C4-2B (cell line): ENCODE measurements at regions not wholly inside any gene's neighbourhood (a gene's known extent, or its start where the extent isn't known, plus 50 kb on each side); places are given as distances from the start of the nearest gene placed in this dataset.

Source experiments
- CTCF ChIP-seq: fragments of 450-650 bp; conservative IDR thresholded peaks from 2 replicates; pipeline ENCODE4 v1.5.1; 2017; ENCODE audit warnings: mild to moderate bottlenecking
- ZFX ChIP-seq: fragments of 450-650 bp; IDR thresholded peaks from 2 replicates; pipeline ENCODE4 v1.6.1; 2017

- no peak for TF ChIP-seq CTCF
- no peak for TF ChIP-seq ZFX
Observed at GRCh38 chr21:35404247-35404646, 355.1 kb upstream of the RUNX1 start.
